OCI-LY1 (cell line): ENCODE measurements at regions not wholly inside any gene's neighbourhood (a gene's known extent, or its start where the extent isn't known, plus 50 kb on each side); places are given as distances from the start of the nearest gene placed in this dataset.

Source experiments
- H2AFZ ChIP-seq: fragments of 200-600 bp; sonication (generic), shearing (Covaris generic); 2 replicates; pipeline ENCODE4 v1.6.0; 2014; ENCODE audit warnings: antibody characterized with exemption, mild to moderate bottlenecking, low read length
- H3F3A ChIP-seq: fragments of 200-600 bp; sonication (generic), shearing (Covaris generic); 2 replicates; pipeline ENCODE4 v1.6.0; 2014; ENCODE audit warnings: mild to moderate bottlenecking, antibody characterized with exemption, low read length, moderate library complexity; ENCODE audit not compliant: insufficient read depth
- H3K27ac ChIP-seq: fragments of 200-600 bp; sonication (generic); 2 replicates; pipeline ENCODE4 v1.5.1; 2014; ENCODE audit warnings: low read length, mixed run types, mild to moderate bottlenecking, low read depth; ENCODE audit not compliant: poor library complexity, severe bottlenecking
- H3K27me3 ChIP-seq: fragments of 200-600 bp; sonication (generic); 2 replicates; pipeline ENCODE4 v1.6.0; 2014; ENCODE audit warnings: antibody characterized with exemption, mild to moderate bottlenecking, low read length, moderate library complexity; ENCODE audit not compliant: insufficient read depth
- H3K36me3 ChIP-seq: fragments of 200-600 bp; sonication (generic); 2 replicates; pipeline ENCODE4 v1.6.1; 2014; ENCODE audit warnings: mild to moderate bottlenecking, antibody characterized with exemption, low read length, moderate library complexity, mixed read lengths; ENCODE audit not compliant: insufficient read depth
- H3K4me1 ChIP-seq: fragments of 200-600 bp; sonication (generic); 2 replicates; pipeline ENCODE4 v1.5.1; 2014; ENCODE audit warnings: mild to moderate bottlenecking, low read length, moderate library complexity; ENCODE audit not compliant: insufficient read depth, severe bottlenecking
- H3K4me2 ChIP-seq: fragments of 200-600 bp; sonication (generic), shearing (Covaris generic); 2 replicates; pipeline ENCODE4 v1.6.1; 2014; ENCODE audit warnings: low read length
- H3K4me3 ChIP-seq: fragments of 200-600 bp; sonication (generic); 2 replicates; pipeline ENCODE4 v1.5.1; 2014; ENCODE audit warnings: low read length, low read depth, mild to moderate bottlenecking, mixed read lengths; ENCODE audit not compliant: poor library complexity, severe bottlenecking
- H3K79me2 ChIP-seq: fragments of 200-600 bp; shearing (Covaris generic); 2 replicates; pipeline ENCODE4 v1.6.1; 2016; ENCODE audit warnings: mixed run types, low read length, mixed read lengths; ENCODE audit not compliant: insufficient read depth
- H3K9ac ChIP-seq: fragments of 200-600 bp; sonication (generic), shearing (Covaris generic); 2 replicates; pipeline ENCODE4 v1.6.1; 2014; ENCODE audit warnings: mild to moderate bottlenecking, low read length, mixed read lengths
- H3K9me2 ChIP-seq: fragments of 200-600 bp; sonication (generic), shearing (Covaris generic); 2 replicates; pipeline ENCODE4 v1.6.1; 2014; ENCODE audit warnings: low read depth, mild to moderate bottlenecking, low read length, mixed read lengths
- H3K9me3 ChIP-seq: fragments of 200-600 bp; shearing (Covaris generic); 2 replicates; pipeline ENCODE4 v1.6.1; 2014; ENCODE audit warnings: low read length, mixed read lengths
- H4K20me1 ChIP-seq: fragments of 200-600 bp; sonication (generic), shearing (Covaris generic); 2 replicates; pipeline ENCODE4 v1.6.0; 2016; ENCODE audit warnings: mild to moderate bottlenecking, low read length; ENCODE audit not compliant: insufficient read depth
- CTCF ChIP-seq: fragments of 200-600 bp; sonication (generic), shearing (Covaris generic); IDR thresholded peaks from 2 replicates; pipeline ENCODE4 v1.5.1; 2017; ENCODE audit warnings: mild to moderate bottlenecking, antibody characterized with exemption, low read length, moderate library complexity, mixed read lengths
- EZH2 ChIP-seq: fragments of 200-600 bp; sonication (generic), shearing (Covaris generic); IDR thresholded peaks from 2 replicates; pipeline ENCODE4 v1.8.0; 2017; ENCODE audit warnings: borderline replicate concordance, mixed run types, mild to moderate bottlenecking, antibody characterized with exemption, low read length, moderate library complexity, mixed read lengths

GRCh38 chr12:77469578-77470333, 360.9 kb upstream of the NAV3 start:
- H3K4me1 ChIP-seq, result no peaks in the 10 kb centered on the region
- H3F3A ChIP-seq, result no peaks in the 10 kb centered on the region
- no peaks in the 10 kb centered on the region for H3K27me3 ChIP-seq
- H3K9ac ChIP-seq, result no peak overlapping the region
- H3K36me3 ChIP-seq, result no peaks in the 10 kb centered on the region
- H4K20me1 ChIP-seq, result no peaks in the 10 kb centered on the region
- H3K9me3 ChIP-seq, result no peaks in the 10 kb centered on the region
- no peaks in the 10 kb centered on the region for H3K79me2 ChIP-seq
- H3K9me2 ChIP-seq, result no peaks in the 10 kb centered on the region
- no peak overlapping the region for H3K27ac ChIP-seq
- H2AFZ ChIP-seq, result no peak overlapping the region
- TF ChIP-seq EZH2 (no peak), CTCF (no peak)
- H3K4me3 ChIP-seq, result no peak overlapping the region
- H3K4me2 ChIP-seq, result no peak overlapping the region

DNA sequence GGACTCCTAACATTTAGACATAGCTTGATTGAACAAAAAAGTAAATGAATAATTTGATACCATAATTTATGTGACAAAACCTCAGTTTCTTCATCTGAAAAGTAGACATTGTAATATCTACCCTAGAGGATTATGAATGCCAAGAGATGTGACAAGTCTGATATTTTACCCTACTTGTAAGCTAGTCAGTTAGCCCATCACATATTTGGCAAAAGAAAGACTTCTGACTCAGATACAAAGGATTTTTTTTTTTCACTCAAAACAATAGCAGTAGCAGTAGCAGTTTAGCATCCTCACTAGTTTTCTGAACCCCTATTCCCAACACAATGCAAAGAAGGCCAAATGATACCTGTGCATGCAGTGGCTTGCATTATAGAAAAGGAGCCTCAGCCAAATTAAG, 377.3 kb upstream of the E2F7 start:
- H2AFZ ChIP-seq, result no peak overlapping the region
- H3K36me3 ChIP-seq, result no peaks in the 10 kb centered on the region
- no peaks in the 10 kb centered on the region for H3K9me3 ChIP-seq
- H3K27me3 ChIP-seq, result no peaks in the 10 kb centered on the region
- H3K9ac ChIP-seq, result no peak overlapping the region
- H3K4me3 ChIP-seq, result no peak overlapping the region
- no peaks in the 10 kb centered on the region for H3K9me2 ChIP-seq
- no peak overlapping the region for H3K27ac ChIP-seq
- no peaks in the 10 kb centered on the region for H3K79me2 ChIP-seq
- H3F3A ChIP-seq, result no peaks in the 10 kb centered on the region
- H3K4me1 ChIP-seq, result no peaks in the 10 kb centered on the region
- no peak overlapping the region for H3K4me2 ChIP-seq
- no peak for TF ChIP-seq EZH2
- TF ChIP-seq CTCF, result no peak
- H4K20me1 ChIP-seq, result no peaks in the 10 kb centered on the region

DNA sequence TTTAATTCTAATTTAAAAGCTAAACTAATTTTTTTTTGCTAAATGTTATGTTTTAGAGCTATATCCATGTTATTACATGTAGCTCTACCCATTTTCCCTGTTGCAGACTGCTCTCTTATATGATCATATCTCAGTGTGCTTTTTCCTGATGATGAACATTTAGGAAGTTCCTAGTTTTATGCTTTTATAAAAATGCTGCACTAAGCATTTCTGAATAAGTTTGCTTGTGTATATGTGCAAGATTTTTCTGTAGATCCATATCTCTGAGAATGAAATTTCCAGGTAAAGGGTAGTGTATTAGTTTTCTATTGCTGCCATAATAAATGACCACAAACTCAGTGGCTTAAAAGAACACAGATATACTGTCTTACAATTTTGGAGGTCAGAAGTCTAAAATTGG, 374.4 kb upstream of the E2F7 start:
- Histone ChIP-seq H3K4me1 (no peaks in the 10 kb centered on the region), H3K36me3 (no peaks in the 10 kb centered on the region), H3K4me3 (no peak overlapping the region), H3K9me3 (no peaks in the 10 kb centered on the region), H2AFZ (no peak overlapping the region), H3K79me2 (no peaks in the 10 kb centered on the region), H3F3A (no peaks in the 10 kb centered on the region), H3K27me3 (no peaks in the 10 kb centered on the region), H3K9ac (no peak overlapping the region), H3K27ac (no peak overlapping the region), H3K4me2 (no peak overlapping the region), H4K20me1 (no peaks in the 10 kb centered on the region), H3K9me2 (no peaks in the 10 kb centered on the region)
- TF ChIP-seq EZH2 (no peak), CTCF (no peak)
